Fibroblast of lung (primary cell): ENCODE measurements at regions not wholly inside any gene's neighbourhood (a gene's known extent, or its start where the extent isn't known, plus 50 kb on each side); places are given as distances from the start of the nearest gene placed in this dataset.

Experiments used
- EZH2 ChIP-seq: IDR thresholded peaks from 2 replicates; pipeline ENCODE4 v1.5.1; 2012; ENCODE audit warnings: low read length, control low read depth, mild to moderate bottlenecking; ENCODE audit errors: missing control alignments
- TF ChIP-seq, protein P1 (sequence below), 2 donors: IDR thresholded peaks in 1 of 2; conservative IDR thresholded peaks in 1 of 2; 1 replicate in 1 of 2; 2 replicates in 1 of 2; pipeline ENCODE4 v1.5.1; 2011 to 2012; ENCODE audit warnings: low read length in 2 of 2, control low read depth in 1 of 2, inconsistent platforms in 1 of 2, low read depth in 1 of 2, mild to moderate bottlenecking in 1 of 2

- no peak for TF ChIP-seq EZH2
- TF ChIP-seq, protein P1, sequence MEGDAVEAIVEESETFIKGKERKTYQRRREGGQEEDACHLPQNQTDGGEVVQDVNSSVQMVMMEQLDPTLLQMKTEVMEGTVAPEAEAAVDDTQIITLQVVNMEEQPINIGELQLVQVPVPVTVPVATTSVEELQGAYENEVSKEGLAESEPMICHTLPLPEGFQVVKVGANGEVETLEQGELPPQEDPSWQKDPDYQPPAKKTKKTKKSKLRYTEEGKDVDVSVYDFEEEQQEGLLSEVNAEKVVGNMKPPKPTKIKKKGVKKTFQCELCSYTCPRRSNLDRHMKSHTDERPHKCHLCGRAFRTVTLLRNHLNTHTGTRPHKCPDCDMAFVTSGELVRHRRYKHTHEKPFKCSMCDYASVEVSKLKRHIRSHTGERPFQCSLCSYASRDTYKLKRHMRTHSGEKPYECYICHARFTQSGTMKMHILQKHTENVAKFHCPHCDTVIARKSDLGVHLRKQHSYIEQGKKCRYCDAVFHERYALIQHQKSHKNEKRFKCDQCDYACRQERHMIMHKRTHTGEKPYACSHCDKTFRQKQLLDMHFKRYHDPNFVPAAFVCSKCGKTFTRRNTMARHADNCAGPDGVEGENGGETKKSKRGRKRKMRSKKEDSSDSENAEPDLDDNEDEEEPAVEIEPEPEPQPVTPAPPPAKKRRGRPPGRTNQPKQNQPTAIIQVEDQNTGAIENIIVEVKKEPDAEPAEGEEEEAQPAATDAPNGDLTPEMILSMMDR (conservative IDR thresholded peaks at IDR 0.05 in 1 of 2, IDR thresholded peaks at IDR 0.05 in 1 of 2; ENCODE audit: low read depth in 1 of 2, low read length in 2 of 2): no peak
Observed at GRCh38 chr10:63749915-63750314, 228.7 kb downstream of the REEP3 start.
